ENCODE measurements at regions not wholly inside any gene's neighbourhood (a gene's known extent, or its start where the extent isn't known, plus 50 kb on each side); places are given as distances from the start of the nearest gene placed in this dataset.

- in situ Hi-C loops (cut with MboI; ENCODE audit: low pct_unique_long_range_greater_than_20kb, low sequenced_read_pairs) = no loop called here
- no peak for DNase-seq
These were observed 58.6 kb downstream of the PHETA1 start for GRCh38 chr12:111310076-111310870.

- in situ Hi-C loops (cut with MboI; ENCODE audit: low pct_unique_long_range_greater_than_20kb, low sequenced_read_pairs) = no loop called here
- DNase-seq = no peak
These were observed 59.3 kb downstream of the PHETA1 start for GRCh38 chr12:111309584-111309983.

- in situ Hi-C loops (cut with MboI; ENCODE audit: low pct_unique_long_range_greater_than_20kb, low sequenced_read_pairs) = no loop called here
- DNase-seq = no peak
These were observed 60.4 kb downstream of the PHETA1 start for GRCh38 chr12:111308473-111308872.

GRCh38 chr12:111304642-111305071 lies 64.2 kb downstream of the PHETA1 start:
- peak; percentile 67 for DNase-seq
- in situ Hi-C loops (cut with MboI; ENCODE audit: low pct_unique_long_range_greater_than_20kb, low sequenced_read_pairs) = no loop called here

- no peak for DNase-seq
- in situ Hi-C loops (cut with MboI; ENCODE audit: low pct_unique_long_range_greater_than_20kb, low sequenced_read_pairs) = no loop called here
These were observed 65.4 kb downstream of the PHETA1 start for GRCh38 chr12:111303531-111303930.

GRCh38 chr12:111298582-111299436 lies 70.1 kb downstream of the PHETA1 start:
- DNase-seq = peak; percentile 53
- in situ Hi-C loops (cut with MboI; ENCODE audit: low pct_unique_long_range_greater_than_20kb, low sequenced_read_pairs) = loop anchor here (10.0 kb wide), 1 partner anchor 364 kb away; no protein-coding TSS in a partner anchor

- in situ Hi-C loops (cut with MboI; ENCODE audit: low pct_unique_long_range_greater_than_20kb, low sequenced_read_pairs) = loop anchor here (10.0 kb wide), 1 partner anchor 363 kb away; no protein-coding TSS in a partner anchor
- no peak for DNase-seq
These were observed 71.0 kb downstream of the PHETA1 start for GRCh38 chr12:111297703-111298426.

GRCh38 chr12:111296906-111297463 lies 71.9 kb downstream of the PHETA1 start:
- DNase-seq = no peak
- in situ Hi-C loops (cut with MboI; ENCODE audit: low pct_unique_long_range_greater_than_20kb, low sequenced_read_pairs) = loop anchor here (10.0 kb wide), 1 partner anchor 362 kb away; no protein-coding TSS in a partner anchor

GRCh38 chr12:111295176-111295575 lies 73.7 kb downstream of the PHETA1 start:
- DNase-seq = no peak
- in situ Hi-C loops (cut with MboI; ENCODE audit: low pct_unique_long_range_greater_than_20kb, low sequenced_read_pairs) = loop anchor here (10.0 kb wide), 1 partner anchor 360 kb away; no protein-coding TSS in a partner anchor

- no peak for DNase-seq
- in situ Hi-C loops (cut with MboI; ENCODE audit: low pct_unique_long_range_greater_than_20kb, low sequenced_read_pairs) = loop anchor here (10.0 kb wide), 1 partner anchor 359 kb away; no protein-coding TSS in a partner anchor
These were observed 75.5 kb downstream of the PHETA1 start for GRCh38 chr12:111293266-111294009.

GRCh38 chr12:111291357-111291756 lies 77.5 kb downstream of the PHETA1 start:
- in situ Hi-C loops (cut with MboI; ENCODE audit: low pct_unique_long_range_greater_than_20kb, low sequenced_read_pairs) = loop anchor here (10.0 kb wide), 1 partner anchor 357 kb away; no protein-coding TSS in a partner anchor

GRCh38 chr12:111288771-111289170 lies 80.1 kb downstream of the PHETA1 start:
- no peak for DNase-seq
- in situ Hi-C loops (cut with MboI; ENCODE audit: low pct_unique_long_range_greater_than_20kb, low sequenced_read_pairs) = no loop called here

More at GRCh38 chr12:111291357-111291756, 77.5 kb downstream of the PHETA1 start:
- DNase-seq = no peak

GRCh38 chr12:111287125-111287900 lies 81.6 kb downstream of the PHETA1 start:
- in situ Hi-C loops (cut with MboI; ENCODE audit: low pct_unique_long_range_greater_than_20kb, low sequenced_read_pairs) = no loop called here

GRCh38 chr12:111285200-111285599 lies 83.7 kb downstream of the PHETA1 start:
- in situ Hi-C loops (cut with MboI; ENCODE audit: low pct_unique_long_range_greater_than_20kb, low sequenced_read_pairs) = no loop called here
- DNase-seq = no peak

More at GRCh38 chr12:111287125-111287900, 81.6 kb downstream of the PHETA1 start:
- no peak for DNase-seq

GRCh38 chr12:111284709-111285108 lies 84.2 kb downstream of the PHETA1 start:
- DNase-seq = no peak
- in situ Hi-C loops (cut with MboI; ENCODE audit: low pct_unique_long_range_greater_than_20kb, low sequenced_read_pairs) = no loop called here

- no peak for DNase-seq
- in situ Hi-C loops (cut with MboI; ENCODE audit: low pct_unique_long_range_greater_than_20kb, low sequenced_read_pairs) = no loop called here
These were observed 84.9 kb downstream of the PHETA1 start for GRCh38 chr12:111283966-111284365.

- no peak for DNase-seq
- in situ Hi-C loops (cut with MboI; ENCODE audit: low pct_unique_long_range_greater_than_20kb, low sequenced_read_pairs) = no loop called here
These were observed 85.4 kb downstream of the PHETA1 start for GRCh38 chr12:111283521-111283920.

Measured in KBM-7 (cell line).